ENCODE measurements at regions not wholly inside any gene's neighbourhood (a gene's known extent, or its start where the extent isn't known, plus 50 kb on each side); places are given as distances from the start of the nearest gene placed in this dataset.
"Not testable (repeated sequence)": the region's sequence is repeated elsewhere in the genome, so short reads cannot be mapped to it uniquely, and the experiment has no call there.

DNA sequence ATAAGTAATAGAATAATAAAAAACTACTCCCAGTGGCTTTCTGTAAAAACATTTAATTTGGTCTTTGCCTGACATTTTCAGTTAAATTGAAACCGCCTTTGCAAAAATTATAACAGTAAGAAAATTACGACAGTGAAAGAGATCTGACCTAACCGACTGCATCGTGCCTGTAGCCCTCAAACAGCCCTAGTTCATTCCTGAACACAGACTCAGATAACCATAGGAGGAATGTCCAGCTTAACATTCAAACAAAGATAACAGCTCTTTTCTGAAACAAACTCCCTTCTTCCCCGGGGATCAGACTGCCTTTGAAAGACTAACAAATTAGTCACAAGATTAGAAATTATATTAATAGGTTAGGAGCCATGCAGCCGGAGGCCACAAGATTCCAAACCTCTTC lies 252.5 kb upstream of the USP9Y start:
- TF ChIP-seq, protein P1, sequence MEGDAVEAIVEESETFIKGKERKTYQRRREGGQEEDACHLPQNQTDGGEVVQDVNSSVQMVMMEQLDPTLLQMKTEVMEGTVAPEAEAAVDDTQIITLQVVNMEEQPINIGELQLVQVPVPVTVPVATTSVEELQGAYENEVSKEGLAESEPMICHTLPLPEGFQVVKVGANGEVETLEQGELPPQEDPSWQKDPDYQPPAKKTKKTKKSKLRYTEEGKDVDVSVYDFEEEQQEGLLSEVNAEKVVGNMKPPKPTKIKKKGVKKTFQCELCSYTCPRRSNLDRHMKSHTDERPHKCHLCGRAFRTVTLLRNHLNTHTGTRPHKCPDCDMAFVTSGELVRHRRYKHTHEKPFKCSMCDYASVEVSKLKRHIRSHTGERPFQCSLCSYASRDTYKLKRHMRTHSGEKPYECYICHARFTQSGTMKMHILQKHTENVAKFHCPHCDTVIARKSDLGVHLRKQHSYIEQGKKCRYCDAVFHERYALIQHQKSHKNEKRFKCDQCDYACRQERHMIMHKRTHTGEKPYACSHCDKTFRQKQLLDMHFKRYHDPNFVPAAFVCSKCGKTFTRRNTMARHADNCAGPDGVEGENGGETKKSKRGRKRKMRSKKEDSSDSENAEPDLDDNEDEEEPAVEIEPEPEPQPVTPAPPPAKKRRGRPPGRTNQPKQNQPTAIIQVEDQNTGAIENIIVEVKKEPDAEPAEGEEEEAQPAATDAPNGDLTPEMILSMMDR (IDR thresholded peaks at IDR 0.05): not testable (repeated sequence)
- TF ChIP-seq POLR2A (IDR thresholded peaks at IDR 0.05): not testable (repeated sequence)
